NCI-H460 (cell line): ENCODE measurements at regions not wholly inside any gene's neighbourhood (a gene's known extent, or its start where the extent isn't known, plus 50 kb on each side); places are given as distances from the start of the nearest gene placed in this dataset.

Experiments
- DNase-seq: peaks from one replicate; pipeline ENCODE4 v3.0.0-alpha.2; 2016; ENCODE audit warnings: low read depth; ENCODE audit errors: extremely low read depth

GRCh38 chr3:135460273-135460672, 505.3 kb upstream of the PPP2R3A start:
- DNase-seq: no peak

- DNase-seq: no peak
Observed at GRCh38 chr3:135471911-135472310, 493.6 kb upstream of the PPP2R3A start.

DNA sequence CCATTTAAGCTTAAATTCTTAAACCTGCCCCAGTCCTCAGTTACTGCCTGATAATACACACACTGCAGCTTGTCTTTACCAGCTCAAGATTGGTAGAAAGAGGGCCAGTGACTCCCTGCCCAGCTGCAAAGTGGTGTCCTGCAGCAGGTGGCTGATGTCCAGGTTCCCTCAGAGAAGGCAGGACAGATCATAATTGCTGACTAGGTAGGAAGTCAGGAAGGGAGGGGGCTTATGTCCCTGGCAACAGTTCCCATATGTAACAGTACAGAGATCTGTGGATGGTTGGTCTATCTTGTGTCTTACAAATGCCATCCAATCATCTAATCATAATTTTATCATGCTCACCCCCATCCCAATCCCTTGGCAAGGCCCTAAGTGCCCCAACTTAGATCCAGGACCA, 492.1 kb upstream of the PPP2R3A start:
- DNase-seq: no peak

DNA sequence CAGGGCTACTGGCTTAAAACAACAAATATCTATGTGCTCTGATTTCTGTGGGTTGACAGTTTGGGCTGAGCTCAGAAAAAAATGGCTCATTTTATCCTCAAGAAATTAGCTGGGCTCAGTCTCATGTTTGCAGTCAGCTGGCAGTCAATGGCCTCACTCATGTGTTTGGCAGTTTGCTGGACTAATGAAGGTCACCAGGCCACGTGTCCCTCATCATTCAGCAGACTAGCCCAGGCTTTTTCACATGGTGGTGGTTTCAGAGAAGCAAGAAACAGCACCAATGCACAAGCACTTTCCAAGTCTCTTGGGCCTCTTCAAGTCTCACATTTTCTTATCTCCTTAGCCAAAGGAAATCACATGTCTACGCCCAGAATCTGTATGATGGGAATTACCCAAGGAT, 478.3 kb upstream of the PPP2R3A start:
- DNase-seq: no peak

DNA sequence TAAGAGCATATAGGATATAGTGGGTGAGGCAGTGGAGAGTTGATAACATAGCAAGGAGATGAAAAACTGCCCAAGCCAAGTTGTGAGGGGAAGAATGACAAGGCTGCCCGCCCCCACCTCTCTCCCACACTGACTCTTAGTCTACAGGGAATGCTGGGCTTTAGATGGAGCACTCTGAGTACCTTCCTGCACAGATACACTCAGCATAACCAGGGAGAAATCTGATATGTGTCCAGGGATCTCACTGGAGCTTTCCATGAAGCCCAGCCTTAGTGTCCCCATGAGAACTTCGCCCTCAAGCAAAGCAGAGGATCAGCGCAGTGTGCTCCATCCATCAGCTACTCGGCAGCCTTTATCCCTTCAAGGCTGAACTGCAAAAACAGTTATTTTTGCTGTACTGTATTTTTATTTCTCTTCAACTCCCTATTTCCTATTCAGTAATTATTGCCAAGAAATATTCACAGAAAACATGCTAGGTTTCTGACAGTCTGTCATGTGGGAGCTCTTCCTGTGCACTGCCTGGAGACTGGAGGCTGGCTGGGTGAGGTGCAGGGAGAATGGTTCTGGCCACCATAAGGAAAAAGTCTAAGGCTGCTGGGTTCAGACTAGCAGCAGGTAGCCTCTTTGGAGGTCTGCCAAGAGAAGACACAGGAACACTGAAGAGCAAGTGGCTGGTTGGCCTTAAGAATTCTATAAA, 475.2 kb upstream of the PPP2R3A start:
- no peak for DNase-seq

DNA sequence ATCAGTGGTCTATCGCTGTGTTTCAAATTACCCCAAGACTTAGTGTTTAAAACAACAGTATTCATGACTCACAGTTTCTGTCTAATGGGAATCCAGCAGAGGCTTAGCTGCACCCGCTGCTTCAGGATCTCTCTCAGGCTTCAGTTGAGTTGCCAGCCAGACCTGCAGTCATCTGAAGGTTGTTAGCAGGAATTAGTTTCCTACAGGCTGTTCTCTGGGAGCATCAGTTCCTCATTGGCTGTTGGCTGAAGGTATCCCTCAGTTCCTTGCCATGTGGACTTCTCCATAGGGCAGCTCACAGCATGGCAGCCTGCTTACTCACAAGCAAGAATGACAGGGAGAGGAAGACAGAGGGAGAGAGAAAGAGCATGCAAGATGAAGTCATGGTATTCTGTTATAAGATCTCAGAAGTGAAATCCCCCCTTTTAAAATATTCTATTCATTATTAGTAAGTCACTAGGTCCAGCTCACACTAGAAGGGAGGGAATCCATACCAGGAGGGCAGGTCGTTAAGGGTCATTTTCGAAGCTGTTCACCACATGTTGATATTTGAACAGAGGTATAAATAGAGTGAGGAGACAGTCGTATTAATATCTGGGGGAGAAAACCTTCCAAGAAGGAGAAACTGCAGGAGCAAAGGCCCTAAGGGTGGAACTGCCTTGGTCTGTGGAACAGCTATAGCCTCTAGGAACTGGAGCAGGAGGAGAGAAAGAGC, 473.9 kb upstream of the PPP2R3A start:
- no peak for DNase-seq

DNA sequence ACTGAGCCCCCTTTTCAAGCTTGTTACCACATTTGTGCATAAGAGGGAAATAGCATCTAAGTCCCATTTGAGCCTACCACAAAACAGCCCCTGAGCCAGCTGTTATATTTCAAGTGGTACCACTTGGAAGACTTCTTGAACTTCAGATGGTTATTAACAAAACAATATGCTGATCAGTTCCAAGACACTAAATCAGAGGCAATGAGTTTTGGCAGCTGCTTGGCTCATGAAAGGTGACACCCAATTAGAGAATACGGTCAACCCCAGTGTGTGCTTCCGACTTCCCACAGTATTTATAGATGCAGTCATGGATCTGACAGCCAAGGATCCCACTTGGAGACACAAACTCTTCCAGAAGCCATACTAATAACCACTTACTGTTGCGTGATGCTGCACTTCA, 469.6 kb upstream of the PPP2R3A start:
- no peak for DNase-seq

- no peak for DNase-seq
Observed at GRCh38 chr3:135497979-135498378, 467.5 kb upstream of the PPP2R3A start.

- no peak for DNase-seq
Observed at GRCh38 chr3:135499426-135499825, 466.1 kb upstream of the PPP2R3A start.

DNA sequence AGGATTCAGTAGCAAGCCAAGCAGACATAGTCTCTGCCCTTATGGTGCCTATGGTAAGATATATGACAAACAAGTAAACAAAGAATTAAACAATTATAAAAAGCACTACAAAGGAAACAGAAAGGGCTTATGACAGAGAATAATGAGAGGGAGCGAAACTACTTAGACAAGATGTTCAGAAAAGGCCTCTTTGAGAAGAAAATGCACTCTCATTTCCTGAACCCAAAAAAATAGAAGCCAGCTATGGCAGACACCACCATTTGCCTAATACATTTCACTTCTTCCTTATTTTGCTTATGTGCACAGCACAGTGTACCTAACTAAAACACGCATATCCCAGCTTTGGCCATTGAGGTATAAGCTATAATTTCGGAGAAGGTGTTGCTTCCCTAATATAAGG, 465.5 kb upstream of the PPP2R3A start:
- no peak for DNase-seq

DNA sequence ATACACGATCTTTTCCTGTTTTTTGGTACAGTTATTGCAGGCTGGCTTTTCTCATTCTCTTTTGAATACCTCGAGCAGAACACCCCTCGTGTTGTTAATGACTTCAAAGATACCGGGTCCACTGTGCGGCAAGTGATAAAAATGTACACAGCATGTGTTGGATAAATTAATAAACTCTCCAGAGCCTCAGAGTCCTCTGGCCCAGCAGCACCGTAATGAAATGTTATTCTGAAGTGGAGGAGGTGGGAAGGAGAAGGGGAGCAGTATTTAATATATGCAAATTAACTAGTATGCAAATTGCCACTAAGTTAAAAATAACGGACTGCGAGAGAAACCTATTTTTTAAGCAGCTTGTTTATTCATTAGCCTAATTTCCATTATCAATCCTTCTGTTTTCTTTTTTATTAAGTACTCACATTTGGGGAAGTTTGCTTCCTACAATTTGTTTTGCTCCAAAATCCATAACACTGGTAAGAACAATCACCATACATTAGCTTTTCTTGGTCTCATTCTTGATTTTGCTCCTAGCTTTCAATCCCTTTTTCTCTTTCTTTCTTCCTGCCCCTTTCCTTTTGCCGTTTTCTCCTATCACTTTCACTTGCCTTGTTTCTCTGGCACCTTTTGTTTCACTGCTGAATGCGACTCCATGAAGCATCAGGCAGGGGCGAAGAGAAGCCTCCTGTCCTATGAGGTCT, 462.3 kb upstream of the PPP2R3A start:
- no peak for DNase-seq

GRCh38 chr3:135503760-135504686, 461.5 kb upstream of the PPP2R3A start:
- peak; percentile 59 for DNase-seq

- peak; percentile 84 for DNase-seq
Observed at GRCh38 chr3:135513106-135514059, 452.1 kb upstream of the PPP2R3A start.

GRCh38 chr3:135514060-135514448, 451.5 kb upstream of the PPP2R3A start:
- DNase-seq: peak; percentile 54

GRCh38 chr3:135516143-135516542, 449.4 kb upstream of the PPP2R3A start:
- peak; percentile 7 for DNase-seq

DNA sequence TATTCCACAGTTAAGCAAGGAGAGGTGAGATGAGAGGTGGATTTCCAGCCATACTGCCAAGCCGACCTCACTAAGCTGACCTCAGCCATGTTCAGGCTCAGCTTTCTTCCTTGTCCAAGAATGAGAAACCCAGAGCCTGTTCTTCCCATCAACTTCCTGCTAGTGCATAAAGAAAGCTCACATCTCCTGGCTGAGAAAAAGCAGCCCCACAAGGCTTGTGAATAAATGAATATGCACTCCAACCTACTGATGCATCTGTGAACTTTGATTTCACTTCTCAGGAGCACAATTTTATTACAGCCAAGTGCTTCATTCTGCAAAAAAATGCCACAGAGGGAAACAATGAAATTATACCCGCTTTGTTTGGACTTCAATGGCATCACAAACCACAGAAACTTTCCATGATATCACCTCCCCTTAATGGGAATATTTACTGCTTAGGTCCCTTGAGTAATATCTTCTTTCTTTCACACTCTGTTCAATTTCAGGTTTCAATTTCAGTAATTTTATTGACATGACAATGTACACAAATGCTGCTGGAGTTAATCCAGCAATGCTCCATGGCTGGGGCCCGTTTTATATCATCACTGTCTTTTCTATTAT, 437.0 kb upstream of the PPP2R3A start:
- no peak for DNase-seq

DNA sequence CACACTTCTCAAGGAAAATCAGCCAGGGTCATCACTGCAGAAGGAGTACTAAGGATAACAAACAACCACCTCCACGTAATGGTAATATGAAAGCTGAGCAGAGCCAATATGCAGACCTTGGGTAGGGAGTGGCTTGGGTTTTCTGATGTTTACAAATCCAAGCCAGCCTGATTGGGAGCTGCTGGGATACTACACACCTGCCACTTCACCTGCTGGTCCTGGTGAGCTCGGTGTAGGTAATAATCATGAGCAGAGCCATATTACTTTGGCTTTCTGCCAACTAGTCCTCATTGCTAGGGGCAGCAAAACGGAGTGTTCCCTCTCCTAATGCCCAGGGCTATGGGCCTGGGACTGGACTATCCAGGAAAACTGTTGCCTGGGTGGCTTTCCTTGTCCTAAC, 433.5 kb upstream of the PPP2R3A start:
- no peak for DNase-seq

- no peak for DNase-seq
Observed at GRCh38 chr3:135538123-135538522, 427.4 kb upstream of the PPP2R3A start.

DNA sequence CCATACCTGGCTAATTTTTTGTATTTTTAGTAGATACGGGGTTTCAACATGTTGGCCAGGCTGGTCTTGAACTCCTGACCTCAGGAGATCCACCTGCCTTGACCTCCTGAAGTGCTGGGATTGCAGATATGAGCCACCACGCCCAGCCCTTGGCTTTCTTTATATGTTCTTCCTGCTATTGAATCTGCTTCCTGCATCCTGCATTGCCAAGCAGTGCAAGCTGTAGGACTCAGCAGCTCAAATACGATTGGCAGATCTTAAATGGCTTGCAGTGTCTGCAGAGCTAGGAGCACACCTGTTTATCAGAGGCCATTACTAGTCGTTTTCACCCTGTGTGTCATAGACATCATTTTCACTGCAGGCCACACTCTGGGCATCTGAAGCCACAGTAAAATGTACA, 426.2 kb upstream of the PPP2R3A start:
- no peak for DNase-seq
